ENCODE measurements at regions not wholly inside any gene's neighbourhood (a gene's known extent, or its start where the extent isn't known, plus 50 kb on each side); places are given as distances from the start of the nearest gene placed in this dataset.
"Not testable (repeated sequence)": the region's sequence is repeated elsewhere in the genome, so short reads cannot be mapped to it uniquely, and the experiment has no call there.

- TF ChIP-seq POLR2AphosphoS5 (IDR thresholded peaks at IDR 0.05) (no peak), EP300 (IDR thresholded peaks at IDR 0.05) (no peak), POLR2A (IDR thresholded peaks at IDR 0.05) (no peak), CTCF (IDR thresholded peaks at IDR 0.05) (no peak)
- H3K27me3 ChIP-seq: no peaks in the 10 kb centered on the region
- no peak overlapping the region for H3K27ac ChIP-seq
- no peaks in the 10 kb centered on the region for H3K36me3 ChIP-seq
- no peaks in the 10 kb centered on the region for H3K4me1 ChIP-seq
- H3K4me3 ChIP-seq: no peak overlapping the region
- no peaks in the 10 kb centered on the region for H3K9me3 ChIP-seq
- DNase-seq (ENCODE audit: low spot score in 2 of 2): no peak
- 75% methylated on average over 1 of the region's 1 CpG for WGBS
These were observed 82.7 kb upstream of the FGF13 start for GRCh38 chrX:138794246-138794645.

GRCh38 chrX:138791551-138791950 lies 80.0 kb upstream of the FGF13 start:
- H3K4me1 ChIP-seq: no peaks in the 10 kb centered on the region
- H3K4me3 ChIP-seq: no peak overlapping the region
- TF ChIP-seq CTCF (IDR thresholded peaks at IDR 0.05): no peak
- no peak for TF ChIP-seq POLR2AphosphoS5 (IDR thresholded peaks at IDR 0.05)
- TF ChIP-seq EP300 (IDR thresholded peaks at IDR 0.05): no peak
- no peak for TF ChIP-seq POLR2A (IDR thresholded peaks at IDR 0.05)
- H3K27ac ChIP-seq: no peak overlapping the region
- WGBS: 20% methylated on average over 1 of the region's 1 CpG
- DNase-seq (ENCODE audit: low spot score in 2 of 2): no peak
- no peaks in the 10 kb centered on the region for H3K9me3 ChIP-seq
- H3K27me3 ChIP-seq: no peaks in the 10 kb centered on the region
- H3K36me3 ChIP-seq: no peaks in the 10 kb centered on the region

GRCh38 chrX:138788771-138789170 lies 77.3 kb upstream of the FGF13 start:
- DNase-seq (ENCODE audit: low spot score in 2 of 2): no peak
- Histone ChIP-seq H3K27me3 (no peaks in the 10 kb centered on the region), H3K4me1 (no peaks in the 10 kb centered on the region), H3K4me3 (no peak overlapping the region), H3K9me3 (no peaks in the 10 kb centered on the region), H3K27ac (no peak overlapping the region), H3K36me3 (no peaks in the 10 kb centered on the region)
- TF ChIP-seq EP300 (IDR thresholded peaks at IDR 0.05) (no peak), POLR2A (IDR thresholded peaks at IDR 0.05) (no peak), POLR2AphosphoS5 (IDR thresholded peaks at IDR 0.05) (no peak), CTCF (IDR thresholded peaks at IDR 0.05) (no peak)

- H3K9me3 ChIP-seq; H3K4me1 ChIP-seq; H3K36me3 ChIP-seq; H3K4me3 ChIP-seq; H3K27me3 ChIP-seq; DNase-seq (ENCODE audit: low spot score in 2 of 2); H3K27ac ChIP-seq: not testable (repeated sequence)
- WGBS: 74% methylated on average over 9 of the region's 14 CpGs
These were observed 67.0 kb upstream of the FGF13 start for GRCh38 chrX:138778576-138778909.

GRCh38 chrX:138777908-138778575 lies 66.5 kb upstream of the FGF13 start:
- not testable (repeated sequence) for H3K27me3 ChIP-seq; DNase-seq (ENCODE audit: low spot score in 2 of 2); H3K4me1 ChIP-seq; H3K27ac ChIP-seq; H3K9me3 ChIP-seq; H3K4me3 ChIP-seq; H3K36me3 ChIP-seq
- 82% methylated on average over 15 of the region's 15 CpGs for WGBS

- Histone ChIP-seq H3K4me1 (no peaks in the 10 kb centered on the region), H3K36me3 (no peaks in the 10 kb centered on the region), H3K9me3 (no peaks in the 10 kb centered on the region), H3K27ac (no peak overlapping the region), H3K27me3 (no peaks in the 10 kb centered on the region), H3K4me3 (no peak overlapping the region)
- DNase-seq (ENCODE audit: low spot score in 2 of 2): no peak
- WGBS: 66% methylated on average over 3 of the region's 3 CpGs
- no peak for TF ChIP-seq EP300 (IDR thresholded peaks at IDR 0.05)
- TF ChIP-seq POLR2AphosphoS5 (IDR thresholded peaks at IDR 0.05): no peak
- TF ChIP-seq CTCF (IDR thresholded peaks at IDR 0.05): no peak
- no peak for TF ChIP-seq POLR2A (IDR thresholded peaks at IDR 0.05)
These were observed 65.7 kb upstream of the FGF13 start for GRCh38 chrX:138777230-138777629.
